ENCODE measurements at regions not wholly inside any gene's neighbourhood (a gene's known extent, or its start where the extent isn't known, plus 50 kb on each side); places are given as distances from the start of the nearest gene placed in this dataset.

- no peak for DNase-seq (ENCODE audit: low spot score)
These were observed 125.9 kb upstream of the CDH18 start for GRCh38 chr5:20113931-20114330.

DNA sequence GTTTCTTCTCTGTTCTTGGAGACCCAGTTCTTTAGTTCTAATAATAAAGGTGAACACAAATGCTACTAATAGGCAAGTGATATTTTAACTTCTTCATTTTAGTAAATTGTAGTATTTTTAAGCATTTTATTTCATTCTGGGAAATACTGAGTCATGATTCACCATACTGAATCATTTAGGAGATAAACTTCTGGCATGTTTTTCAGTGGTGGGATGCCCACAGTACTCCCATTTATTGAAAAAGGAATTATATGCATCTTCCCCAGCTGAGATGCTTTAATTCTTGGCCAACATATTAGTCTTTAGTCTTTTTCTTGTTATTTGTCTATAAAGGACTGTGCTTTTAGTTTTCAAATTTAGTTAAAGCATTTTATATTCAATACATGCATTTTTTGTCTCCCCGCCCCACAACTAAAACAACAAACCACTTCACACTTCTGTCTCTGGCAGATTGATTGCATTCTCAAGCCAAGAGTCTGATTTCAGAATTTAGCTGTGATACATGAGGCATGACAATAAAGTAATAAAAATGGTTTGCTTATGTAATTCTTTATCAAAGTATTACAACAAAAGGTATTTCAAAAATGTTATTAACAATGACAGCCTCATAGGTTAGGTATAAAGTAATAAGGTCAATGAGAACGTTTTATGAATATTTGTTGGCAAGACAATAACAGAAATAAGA, 125.2 kb upstream of the CDH18 start:
- no peak for DNase-seq (ENCODE audit: low spot score)

DNA sequence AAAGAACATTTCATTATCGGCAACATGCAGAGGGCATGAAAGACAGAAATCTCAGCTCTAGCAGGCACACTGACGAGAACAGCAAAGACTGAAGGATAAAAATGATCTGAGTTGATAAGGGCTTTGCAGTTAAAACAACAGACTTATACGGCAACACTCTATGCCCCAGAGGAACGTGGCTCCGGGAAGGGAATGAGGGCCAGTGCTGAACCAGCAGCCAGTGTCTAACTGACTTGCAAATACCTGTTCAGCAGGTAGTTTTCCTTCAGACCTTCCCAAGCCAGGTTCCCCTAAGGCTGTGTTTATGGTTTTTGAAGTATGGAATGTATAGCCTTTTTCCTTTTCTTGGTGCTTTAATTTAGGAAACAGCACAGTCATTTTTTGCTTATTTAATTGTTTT, 121.3 kb upstream of the CDH18 start:
- no peak for DNase-seq (ENCODE audit: low spot score)

DNA sequence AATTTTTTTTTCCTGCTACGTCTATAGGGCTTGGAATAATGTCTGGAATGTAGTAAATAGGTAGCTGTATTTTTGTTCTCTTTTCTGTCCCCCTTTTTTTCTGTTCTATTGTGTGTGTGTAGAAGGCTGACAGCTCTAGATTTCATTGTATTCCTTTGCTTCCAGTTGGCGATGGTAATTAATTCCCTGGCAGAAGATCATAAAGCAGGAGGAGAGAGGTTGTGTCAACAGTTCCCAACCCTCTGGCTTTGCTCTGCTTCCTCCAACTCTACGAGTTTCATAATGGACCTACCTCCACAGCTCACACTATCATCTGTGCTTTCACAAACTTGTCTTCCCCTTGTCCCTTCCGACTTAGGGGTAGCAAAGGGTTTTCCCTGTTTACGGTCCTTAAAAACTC, 117.9 kb upstream of the CDH18 start:
- no peak for DNase-seq (ENCODE audit: low spot score)

DNA sequence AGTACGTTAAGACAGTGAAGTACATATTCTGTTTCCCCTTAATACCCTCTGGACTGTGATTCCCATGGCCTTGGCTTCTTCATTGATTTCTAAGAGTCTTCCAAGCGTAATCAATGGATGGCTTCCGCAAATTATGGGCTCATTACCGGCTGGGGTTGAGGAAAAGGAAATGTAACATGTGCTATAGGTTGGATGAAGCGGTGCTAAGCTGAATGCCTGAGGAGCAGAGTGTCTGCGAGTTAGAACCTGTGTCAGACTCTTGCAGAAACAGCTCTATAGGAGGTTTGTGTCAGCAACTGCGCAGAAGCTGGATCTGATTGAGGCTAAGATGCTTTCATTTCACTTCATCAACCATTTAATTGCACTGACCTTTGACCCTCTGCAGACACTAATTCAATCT, 114.3 kb upstream of the CDH18 start:
- DNase-seq (ENCODE audit: low spot score): no peak

DNA sequence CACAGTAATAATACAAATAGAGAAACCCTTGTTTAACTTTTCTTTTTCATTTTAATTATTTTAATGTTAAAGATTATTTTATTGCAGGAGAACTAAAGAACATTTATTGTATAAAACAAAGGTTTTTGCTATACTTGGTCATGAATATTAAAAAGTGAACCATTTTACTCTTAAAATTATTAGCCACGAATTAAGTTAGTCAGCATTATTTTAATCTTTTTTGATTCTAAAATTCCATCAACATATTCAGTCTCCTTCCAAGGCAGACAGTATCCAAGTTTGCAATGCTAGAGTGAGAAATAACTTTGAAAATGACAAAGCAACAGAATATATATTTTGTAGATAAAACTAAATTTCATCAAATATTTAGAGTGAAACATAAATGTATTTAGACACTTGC, 110.7 kb upstream of the CDH18 start:
- no peak for DNase-seq (ENCODE audit: low spot score)

GRCh38 chr5:20088361-20088760, 100.4 kb upstream of the CDH18 start:
- no peak for DNase-seq (ENCODE audit: low spot score)

- no peak for DNase-seq (ENCODE audit: low spot score)
These were observed 99.3 kb upstream of the CDH18 start for GRCh38 chr5:20087299-20087698.

- DNase-seq (ENCODE audit: low spot score): no peak
These were observed 89.2 kb upstream of the CDH18 start for GRCh38 chr5:20077186-20077585.

DNA sequence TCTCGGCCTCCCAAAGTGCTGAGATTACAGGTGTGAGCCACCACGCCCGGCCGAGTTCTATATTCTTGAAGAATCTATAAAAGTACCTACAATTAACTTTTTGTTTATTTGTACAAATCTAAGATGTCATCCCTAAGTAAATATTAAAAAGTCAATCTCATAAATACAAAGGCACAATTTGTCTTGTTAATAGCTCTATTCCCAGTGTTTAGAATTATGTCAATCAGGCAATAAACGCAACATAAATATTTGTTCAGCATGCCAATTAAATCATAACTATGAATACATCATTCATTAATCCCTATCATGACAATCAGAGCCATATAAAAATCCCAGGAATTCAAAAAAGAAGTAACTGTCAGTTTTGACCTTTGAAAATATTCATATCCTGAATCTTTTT, 68.9 kb upstream of the CDH18 start:
- no peak for DNase-seq (ENCODE audit: low spot score)

DNA sequence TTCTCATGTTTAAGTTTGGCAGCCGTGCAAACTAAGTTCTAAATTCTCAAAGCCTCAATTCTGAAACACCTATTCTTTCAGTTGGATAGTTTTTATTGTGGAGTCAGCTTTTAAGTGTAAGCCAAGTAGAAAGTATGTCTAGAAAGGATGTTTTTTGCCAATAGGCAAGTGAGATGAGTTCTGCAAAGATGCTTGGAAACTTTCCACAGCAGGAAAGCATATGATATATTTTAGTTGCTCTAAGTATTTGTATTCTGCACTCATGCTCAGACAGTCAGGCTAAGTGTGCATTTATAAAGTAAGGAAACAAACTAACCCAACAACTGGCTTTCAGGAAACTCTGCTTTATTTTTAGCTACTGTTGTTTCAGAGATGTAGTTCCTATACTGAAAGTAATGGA, 67.3 kb upstream of the CDH18 start:
- no peak for DNase-seq (ENCODE audit: low spot score)

GRCh38 chr5:20050262-20050661, 62.3 kb upstream of the CDH18 start:
- no peak for DNase-seq (ENCODE audit: low spot score)

DNA sequence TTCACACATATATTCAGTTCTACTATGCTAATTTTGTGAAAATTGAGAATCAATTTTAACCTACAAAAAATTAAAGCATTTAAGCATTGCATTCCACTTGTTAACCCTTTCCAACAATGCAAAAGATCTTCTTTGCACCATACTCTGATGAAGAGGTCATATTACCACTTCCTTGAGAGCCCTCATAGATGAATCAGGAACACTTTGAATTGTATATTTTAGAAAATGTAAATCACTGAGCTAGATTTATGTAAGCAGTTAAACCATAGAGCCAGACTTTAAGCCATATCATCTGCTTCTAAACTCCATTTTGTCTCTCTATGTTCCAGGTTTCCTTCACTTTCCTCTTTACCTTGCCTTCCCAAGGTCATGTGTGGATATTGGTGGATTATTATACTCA, 56.5 kb upstream of the CDH18 start:
- DNase-seq (ENCODE audit: low spot score): no peak

DNA sequence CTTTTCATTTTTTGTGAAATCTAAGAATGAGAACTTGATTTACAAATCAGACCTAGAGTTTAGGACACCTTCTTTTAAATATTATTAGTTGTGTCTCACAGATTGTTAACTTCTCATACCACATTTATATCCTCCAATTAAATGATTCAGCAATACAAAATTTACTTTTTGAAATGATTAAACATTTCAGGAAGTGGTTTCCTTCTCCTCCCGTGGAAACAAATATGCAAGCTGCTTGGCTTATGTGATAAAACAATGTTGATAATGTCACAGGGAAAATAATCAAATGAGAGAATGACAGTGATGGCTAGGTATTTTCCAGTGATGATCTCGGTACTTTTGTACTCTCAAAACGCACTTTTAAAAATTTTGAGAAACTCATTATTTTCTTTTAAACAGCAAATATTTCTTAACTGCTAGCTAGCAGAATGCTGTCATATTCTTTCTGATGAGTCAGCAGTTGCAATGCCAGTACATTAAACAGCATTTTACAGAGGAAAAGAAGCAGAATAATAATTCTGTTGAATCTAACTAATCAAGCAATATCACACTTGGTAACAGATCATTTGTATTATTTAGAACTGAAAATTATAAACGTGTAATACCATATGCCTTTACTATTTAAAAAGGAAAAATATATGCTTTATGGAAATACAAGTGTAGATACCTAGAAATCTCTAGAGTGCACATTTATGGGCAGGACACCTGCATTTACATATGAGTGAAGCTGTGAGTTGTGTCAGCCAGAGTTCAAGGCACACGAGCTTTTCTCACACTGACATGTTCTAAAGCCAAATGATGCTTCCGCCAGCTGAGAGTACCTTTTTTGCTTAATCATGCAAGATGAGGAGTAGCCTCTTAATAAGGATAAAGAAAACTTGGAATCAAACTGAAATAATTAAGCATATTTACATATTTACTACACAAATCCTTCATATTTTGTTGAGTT, 53.6 kb upstream of the CDH18 start:
- no peak for DNase-seq (ENCODE audit: low spot score)

GRCh38 chr5:20040901-20041300, 52.9 kb upstream of the CDH18 start:
- no peak for DNase-seq (ENCODE audit: low spot score)

Measured in H4 (cell line).